ENCODE measurements at regions not wholly inside any gene's neighbourhood (a gene's known extent, or its start where the extent isn't known, plus 50 kb on each side); places are given as distances from the start of the nearest gene placed in this dataset.

DNA sequence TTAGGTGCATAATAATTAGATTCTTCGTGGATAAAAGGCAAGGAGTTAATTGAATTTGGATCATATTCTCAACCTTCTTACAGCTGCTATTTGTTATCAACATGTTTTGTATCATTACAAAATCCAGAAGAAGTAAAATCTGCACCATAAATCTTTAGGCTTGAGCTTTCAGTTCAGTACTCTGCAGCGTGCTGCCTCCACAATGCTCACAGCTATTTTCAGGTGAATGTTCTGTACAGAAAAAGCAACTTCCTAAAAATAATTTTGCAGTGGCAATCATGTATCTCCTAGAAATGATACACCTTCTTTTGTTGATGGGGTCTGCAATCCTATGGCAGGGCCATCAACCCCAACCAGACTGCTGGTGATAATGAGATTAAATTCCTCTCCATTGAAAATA lies 220.9 kb upstream of the CTNNB1 start:
- Mint-ChIP-seq H3K4me3 (no peak overlapping the region), H3K36me3 (no peaks in the 10 kb centered on the region), H3K27me3 (ENCODE audit: low read depth in 2 of 2) (peaks cover 16 to 27% of the 10 kb centered on the region in 2 donors), H3K4me1 (no peaks in the 10 kb centered on the region), H3K27ac (no peak overlapping the region), H3K9me3 (no peaks in the 10 kb centered on the region)
- TF ChIP-seq, protein P1, sequence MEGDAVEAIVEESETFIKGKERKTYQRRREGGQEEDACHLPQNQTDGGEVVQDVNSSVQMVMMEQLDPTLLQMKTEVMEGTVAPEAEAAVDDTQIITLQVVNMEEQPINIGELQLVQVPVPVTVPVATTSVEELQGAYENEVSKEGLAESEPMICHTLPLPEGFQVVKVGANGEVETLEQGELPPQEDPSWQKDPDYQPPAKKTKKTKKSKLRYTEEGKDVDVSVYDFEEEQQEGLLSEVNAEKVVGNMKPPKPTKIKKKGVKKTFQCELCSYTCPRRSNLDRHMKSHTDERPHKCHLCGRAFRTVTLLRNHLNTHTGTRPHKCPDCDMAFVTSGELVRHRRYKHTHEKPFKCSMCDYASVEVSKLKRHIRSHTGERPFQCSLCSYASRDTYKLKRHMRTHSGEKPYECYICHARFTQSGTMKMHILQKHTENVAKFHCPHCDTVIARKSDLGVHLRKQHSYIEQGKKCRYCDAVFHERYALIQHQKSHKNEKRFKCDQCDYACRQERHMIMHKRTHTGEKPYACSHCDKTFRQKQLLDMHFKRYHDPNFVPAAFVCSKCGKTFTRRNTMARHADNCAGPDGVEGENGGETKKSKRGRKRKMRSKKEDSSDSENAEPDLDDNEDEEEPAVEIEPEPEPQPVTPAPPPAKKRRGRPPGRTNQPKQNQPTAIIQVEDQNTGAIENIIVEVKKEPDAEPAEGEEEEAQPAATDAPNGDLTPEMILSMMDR (IDR thresholded peaks at IDR 0.05): no peak
- intact Hi-C loops (cut with micrococcal nuclease): no loop called here
- Histone ChIP-seq H3K36me3 (ENCODE audit: control insufficient read depth, insufficient read depth, low read length) (no peaks in the 10 kb centered on the region), H3K4me3 (ENCODE audit: low read length) (no peak overlapping the region), H3K27me3 (ENCODE audit: control insufficient read depth, insufficient read depth, low read length) (no peaks in the 10 kb centered on the region), H3K4me1 (ENCODE audit: control insufficient read depth, insufficient read depth, low read length) (no peaks in the 10 kb centered on the region), H3K27ac (ENCODE audit: low read length) (no peak overlapping the region), H3K9me3 (ENCODE audit: control insufficient read depth, insufficient read depth, low read length) (no peaks in the 10 kb centered on the region)
- ATAC-seq: no peak
- no peak for DNase-seq
- WGBS (ENCODE audit: insufficient coverage): 69% methylated on average over 1 of the region's 2 CpGs

DNA sequence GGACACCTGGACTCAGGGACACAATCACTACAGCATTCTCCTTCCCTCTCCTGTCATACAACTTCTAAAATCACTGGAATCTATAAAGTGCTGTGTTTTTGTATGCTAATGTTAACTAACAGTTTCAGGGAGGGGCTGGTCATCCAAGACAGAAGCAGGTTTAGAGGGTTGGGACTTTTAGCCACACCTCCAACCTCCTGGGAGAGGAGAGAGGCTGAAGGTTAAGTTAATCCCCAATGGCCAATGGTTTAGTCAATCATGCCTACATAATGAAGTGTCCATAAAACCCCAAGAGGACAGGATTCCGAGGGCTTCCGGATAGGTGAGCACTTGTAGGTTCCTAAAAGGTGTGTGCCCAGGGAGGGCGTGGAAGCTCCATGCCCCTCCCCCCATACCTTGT lies 219.3 kb upstream of the CTNNB1 start:
- no peak overlapping the region for H3K27ac Mint-ChIP-seq
- H3K4me3 Mint-ChIP-seq: no peak overlapping the region
- peaks cover 21 to 27% of the 10 kb centered on the region in 2 donors for H3K27me3 Mint-ChIP-seq (ENCODE audit: low read depth in 2 of 2)
- Histone ChIP-seq H3K27me3 (ENCODE audit: control insufficient read depth, insufficient read depth, low read length) (no peaks in the 10 kb centered on the region), H3K27ac (ENCODE audit: low read length) (no peak overlapping the region), H3K9me3 (ENCODE audit: control insufficient read depth, insufficient read depth, low read length) (no peaks in the 10 kb centered on the region), H3K4me3 (ENCODE audit: low read length) (no peak overlapping the region), H3K36me3 (ENCODE audit: control insufficient read depth, insufficient read depth, low read length) (no peaks in the 10 kb centered on the region), H3K4me1 (ENCODE audit: control insufficient read depth, insufficient read depth, low read length) (no peaks in the 10 kb centered on the region)
- no peak for ATAC-seq
- H3K36me3 Mint-ChIP-seq: no peaks in the 10 kb centered on the region
- WGBS (ENCODE audit: insufficient coverage): 100% methylated on average over 1 of the region's 3 CpGs
- H3K4me1 Mint-ChIP-seq: no peaks in the 10 kb centered on the region
- no peaks in the 10 kb centered on the region for H3K9me3 Mint-ChIP-seq
- intact Hi-C loops (cut with micrococcal nuclease): no loop called here
- no peak for DNase-seq
- TF ChIP-seq, protein P1 (IDR thresholded peaks at IDR 0.05): no peak

DNA sequence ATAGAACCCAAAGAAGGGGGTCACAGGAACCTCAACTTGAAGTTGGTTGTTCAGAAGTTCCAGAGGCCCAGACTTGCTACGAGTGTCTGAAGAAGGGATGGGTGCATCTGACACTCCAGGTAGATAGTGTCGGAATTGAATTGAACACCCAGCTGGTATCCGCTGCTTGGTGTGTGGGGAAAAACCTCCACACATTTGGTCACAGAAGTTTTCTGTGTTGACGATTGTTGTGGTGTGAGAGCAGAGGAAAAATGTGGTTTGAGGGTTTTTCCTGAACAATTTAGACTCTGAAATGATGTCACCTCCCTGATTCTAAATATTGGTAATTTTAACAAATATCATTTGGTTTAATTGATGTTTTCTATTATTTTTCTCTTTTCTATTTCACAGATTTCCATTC lies 218.8 kb upstream of the CTNNB1 start:
- TF ChIP-seq, protein P1 (IDR thresholded peaks at IDR 0.05): no peak
- 4% methylated on average over 3 of the region's 4 CpGs for WGBS (ENCODE audit: insufficient coverage)
- no peaks in the 10 kb centered on the region for H3K9me3 Mint-ChIP-seq
- H3K9me3 ChIP-seq (ENCODE audit: control insufficient read depth, insufficient read depth, low read length): no peaks in the 10 kb centered on the region
- H3K27ac Mint-ChIP-seq: no peak overlapping the region
- H3K4me1 Mint-ChIP-seq: no peaks in the 10 kb centered on the region
- H3K4me3 ChIP-seq (ENCODE audit: low read length): no peak overlapping the region
- H3K4me1 ChIP-seq (ENCODE audit: control insufficient read depth, insufficient read depth, low read length): no peaks in the 10 kb centered on the region
- H3K27ac ChIP-seq (ENCODE audit: low read length): no peak overlapping the region
- no peaks in the 10 kb centered on the region for H3K36me3 ChIP-seq (ENCODE audit: control insufficient read depth, insufficient read depth, low read length)
- H3K27me3 Mint-ChIP-seq (ENCODE audit: low read depth in 2 of 2): peaks cover 21 to 27% of the 10 kb centered on the region in 2 donors
- H3K27me3 ChIP-seq (ENCODE audit: control insufficient read depth, insufficient read depth, low read length): no peaks in the 10 kb centered on the region
- DNase-seq: peak in 1 of 2 donors; percentile 5
- no peak for ATAC-seq
- H3K4me3 Mint-ChIP-seq: no peak overlapping the region
- intact Hi-C loops (cut with micrococcal nuclease): no loop called here
- no peaks in the 10 kb centered on the region for H3K36me3 Mint-ChIP-seq

DNA sequence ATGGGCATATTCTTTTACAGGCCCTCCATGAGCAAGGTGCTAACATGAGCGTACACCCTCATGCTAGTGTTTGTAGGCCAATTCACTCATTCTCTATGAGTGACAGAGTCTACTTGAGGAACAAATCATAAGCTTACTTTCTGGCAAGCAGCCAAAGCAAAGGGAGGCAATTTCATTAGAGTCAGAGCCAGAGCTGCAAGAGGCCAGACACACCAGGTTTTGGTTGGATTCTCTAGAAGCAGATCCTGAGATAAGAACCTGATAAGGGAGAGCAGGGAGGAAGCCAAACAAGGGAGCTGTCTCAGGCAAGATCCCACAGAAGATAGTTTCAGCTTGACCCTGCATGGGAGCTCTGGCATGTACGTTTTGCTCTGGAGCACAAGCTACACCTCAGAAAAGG lies 214.1 kb upstream of the CTNNB1 start:
- intact Hi-C loops (cut with micrococcal nuclease): no loop called here
- no peak overlapping the region for H3K27ac ChIP-seq (ENCODE audit: low read length)
- ATAC-seq (no peak), DNase-seq (no peak)
- TF ChIP-seq, protein P1 (IDR thresholded peaks at IDR 0.05): no peak
- no peaks in the 10 kb centered on the region for H3K36me3 ChIP-seq (ENCODE audit: control insufficient read depth, insufficient read depth, low read length)
- Mint-ChIP-seq H3K36me3 (no peaks in the 10 kb centered on the region), H3K4me3 (no peak overlapping the region), H3K27ac (no peak overlapping the region), H3K27me3 (ENCODE audit: low read depth in 2 of 2) (peaks cover 34% of the 10 kb centered on the region in 2 donors), H3K4me1 (no peaks in the 10 kb centered on the region), H3K9me3 (peaks cover 2% of the 10 kb centered on the region in 2 donors)
- 70% methylated on average over 2 of the region's 2 CpGs for WGBS (ENCODE audit: insufficient coverage)
- H3K4me3 ChIP-seq (ENCODE audit: low read length): no peak overlapping the region
- no peaks in the 10 kb centered on the region for H3K27me3 ChIP-seq (ENCODE audit: control insufficient read depth, insufficient read depth, low read length)
- no peaks in the 10 kb centered on the region for H3K4me1 ChIP-seq (ENCODE audit: control insufficient read depth, insufficient read depth, low read length)
- H3K9me3 ChIP-seq (ENCODE audit: control insufficient read depth, insufficient read depth, low read length): peaks cover 4% of the 10 kb centered on the region

Data from natural killer cell (primary cell).